ENCODE measurements at regions not wholly inside any gene's neighbourhood (a gene's known extent, or its start where the extent isn't known, plus 50 kb on each side); places are given as distances from the start of the nearest gene placed in this dataset.
A peak's percentile ranks its signal among the peaks of the same experiment; 100 is the strongest.

- peak; percentile 1 to 20 for DNase-seq
- FAIRE-seq: no peak
- H3K27me3 ChIP-seq (ENCODE audit: control insufficient read depth in 3 of 3, insufficient read depth in 3 of 3, low read length in 3 of 3): no peaks in the 10 kb centered on the region
- no peak overlapping the region for H3K27ac ChIP-seq (ENCODE audit: low read depth in 1 of 3, low read length in 2 of 3)
- H3K9me3 ChIP-seq (ENCODE audit: control insufficient read depth in 2 of 2, insufficient read depth in 1 of 2, low read depth in 1 of 2, low read length in 1 of 2): no peaks in the 10 kb centered on the region
- 14 to 77% (median 41%) methylated on average over 2 of the region's 2 CpGs for WGBS, 3 donors
- H3K4me1 ChIP-seq (ENCODE audit: control insufficient read depth in 3 of 3, insufficient read depth in 2 of 3, low read depth in 1 of 3, low read length in 2 of 3): no peaks in the 10 kb centered on the region
- no peaks in the 10 kb centered on the region for H3K36me3 ChIP-seq (ENCODE audit: control insufficient read depth in 3 of 3, insufficient read depth in 2 of 3, low read depth in 1 of 3, low read length in 3 of 3)
- no peak overlapping the region for H3K4me3 ChIP-seq (ENCODE audit: low read depth in 1 of 3, low read length in 3 of 3)
Observed at GRCh38 chr12:38998887-38999482, 93.6 kb upstream of the CPNE8 start.

GRCh38 chr12:38995249-38995648, 89.9 kb upstream of the CPNE8 start:
- no peaks in the 10 kb centered on the region for H3K27me3 ChIP-seq (ENCODE audit: control insufficient read depth in 3 of 3, insufficient read depth in 3 of 3, low read length in 3 of 3)
- H3K36me3 ChIP-seq (ENCODE audit: control insufficient read depth in 3 of 3, insufficient read depth in 2 of 3, low read depth in 1 of 3, low read length in 3 of 3): no peaks in the 10 kb centered on the region
- DNase-seq (peak; percentile 70 to 76), FAIRE-seq (no peak)
- 15 to 43% (median 22%) methylated on average over 3 of the region's 3 CpGs for WGBS, 3 donors
- H3K4me3 ChIP-seq (ENCODE audit: low read depth in 1 of 3, low read length in 3 of 3): no peak overlapping the region
- H3K9me3 ChIP-seq (ENCODE audit: control insufficient read depth in 2 of 2, insufficient read depth in 1 of 2, low read depth in 1 of 2, low read length in 1 of 2): no peaks in the 10 kb centered on the region
- no peak overlapping the region for H3K27ac ChIP-seq (ENCODE audit: low read depth in 1 of 3, low read length in 2 of 3)
- no peaks in the 10 kb centered on the region for H3K4me1 ChIP-seq (ENCODE audit: control insufficient read depth in 3 of 3, insufficient read depth in 2 of 3, low read depth in 1 of 3, low read length in 2 of 3)

- Histone ChIP-seq H3K27ac (ENCODE audit: low read depth in 1 of 3, low read length in 2 of 3) (no peak overlapping the region), H3K9me3 (ENCODE audit: control insufficient read depth in 2 of 2, insufficient read depth in 1 of 2, low read depth in 1 of 2, low read length in 1 of 2) (peaks cover 0 to 3% of the 10 kb centered on the region in 2 donors), H3K4me3 (ENCODE audit: low read depth in 1 of 3, low read length in 3 of 3) (no peak overlapping the region), H3K36me3 (ENCODE audit: control insufficient read depth in 3 of 3, insufficient read depth in 2 of 3, low read depth in 1 of 3, low read length in 3 of 3) (no peaks in the 10 kb centered on the region), H3K4me1 (ENCODE audit: control insufficient read depth in 3 of 3, insufficient read depth in 2 of 3, low read depth in 1 of 3, low read length in 2 of 3) (no peaks in the 10 kb centered on the region), H3K27me3 (ENCODE audit: control insufficient read depth in 3 of 3, insufficient read depth in 3 of 3, low read length in 3 of 3) (no peaks in the 10 kb centered on the region)
- FAIRE-seq: no peak
- 87 to 94% (median 88%) methylated on average over 1 of the region's 1 CpG for WGBS, 3 donors
- no peak for DNase-seq
Observed at GRCh38 chr12:38985961-38986360, 80.6 kb upstream of the CPNE8 start.

GRCh38 chr12:38984388-38984787, 79.0 kb upstream of the CPNE8 start:
- peaks cover 0 to 3% of the 10 kb centered on the region in 2 donors for H3K9me3 ChIP-seq (ENCODE audit: control insufficient read depth in 2 of 2, insufficient read depth in 1 of 2, low read depth in 1 of 2, low read length in 1 of 2)
- no peaks in the 10 kb centered on the region for H3K4me1 ChIP-seq (ENCODE audit: control insufficient read depth in 3 of 3, insufficient read depth in 2 of 3, low read depth in 1 of 3, low read length in 2 of 3)
- H3K36me3 ChIP-seq (ENCODE audit: control insufficient read depth in 3 of 3, insufficient read depth in 2 of 3, low read depth in 1 of 3, low read length in 3 of 3): no peaks in the 10 kb centered on the region
- DNase-seq (no peak), FAIRE-seq (no peak)
- no peak overlapping the region for H3K4me3 ChIP-seq (ENCODE audit: low read depth in 1 of 3, low read length in 3 of 3)
- 93 to 100% (median 96%) methylated on average over 1 of the region's 1 CpG for WGBS, 3 donors
- H3K27ac ChIP-seq (ENCODE audit: low read depth in 1 of 3, low read length in 2 of 3): no peak overlapping the region
- no peaks in the 10 kb centered on the region for H3K27me3 ChIP-seq (ENCODE audit: control insufficient read depth in 3 of 3, insufficient read depth in 3 of 3, low read length in 3 of 3)

- FAIRE-seq (no peak), DNase-seq (peak in 1 of 2 donors; percentile 13)
- Histone ChIP-seq H3K9me3 (ENCODE audit: control insufficient read depth in 2 of 2, insufficient read depth in 1 of 2, low read depth in 1 of 2, low read length in 1 of 2) (peaks cover 0 to 3% of the 10 kb centered on the region in 2 donors), H3K27ac (ENCODE audit: low read depth in 1 of 3, low read length in 2 of 3) (no peak overlapping the region), H3K4me3 (ENCODE audit: low read depth in 1 of 3, low read length in 3 of 3) (no peak overlapping the region), H3K27me3 (ENCODE audit: control insufficient read depth in 3 of 3, insufficient read depth in 3 of 3, low read length in 3 of 3) (no peaks in the 10 kb centered on the region), H3K36me3 (ENCODE audit: control insufficient read depth in 3 of 3, insufficient read depth in 2 of 3, low read depth in 1 of 3, low read length in 3 of 3) (no peaks in the 10 kb centered on the region), H3K4me1 (ENCODE audit: control insufficient read depth in 3 of 3, insufficient read depth in 2 of 3, low read depth in 1 of 3, low read length in 2 of 3) (no peaks in the 10 kb centered on the region)
- WGBS, 3 donors: 79 to 83% (median 80%) methylated on average over 6 of the region's 6 CpGs
Observed at GRCh38 chr12:38983117-38983571, 77.8 kb upstream of the CPNE8 start.

- FAIRE-seq (no peak), DNase-seq (no peak)
- H3K9me3 ChIP-seq (ENCODE audit: control insufficient read depth in 2 of 2, insufficient read depth in 1 of 2, low read depth in 1 of 2, low read length in 1 of 2): no peaks in the 10 kb centered on the region
- no peaks in the 10 kb centered on the region for H3K4me1 ChIP-seq (ENCODE audit: control insufficient read depth in 3 of 3, insufficient read depth in 2 of 3, low read depth in 1 of 3, low read length in 2 of 3)
- H3K4me3 ChIP-seq (ENCODE audit: low read depth in 1 of 3, low read length in 3 of 3): no peak overlapping the region
- H3K36me3 ChIP-seq (ENCODE audit: control insufficient read depth in 3 of 3, insufficient read depth in 2 of 3, low read depth in 1 of 3, low read length in 3 of 3): no peaks in the 10 kb centered on the region
- H3K27me3 ChIP-seq (ENCODE audit: control insufficient read depth in 3 of 3, insufficient read depth in 3 of 3, low read length in 3 of 3): no peaks in the 10 kb centered on the region
- no peak overlapping the region for H3K27ac ChIP-seq (ENCODE audit: low read depth in 1 of 3, low read length in 2 of 3)
- WGBS, 3 donors: 44 to 62% (median 45%) methylated on average over 1 of the region's 1 CpG
Observed at GRCh38 chr12:38977132-38977531, 71.7 kb upstream of the CPNE8 start.

GRCh38 chr12:38969706-38970105, 64.3 kb upstream of the CPNE8 start:
- peaks cover 0 to 3% of the 10 kb centered on the region in 2 donors for H3K9me3 ChIP-seq (ENCODE audit: control insufficient read depth in 2 of 2, insufficient read depth in 1 of 2, low read depth in 1 of 2, low read length in 1 of 2)
- no peak overlapping the region for H3K27ac ChIP-seq (ENCODE audit: low read depth in 1 of 3, low read length in 2 of 3)
- DNase-seq: no peak
- H3K27me3 ChIP-seq (ENCODE audit: control insufficient read depth in 3 of 3, insufficient read depth in 3 of 3, low read length in 3 of 3): no peaks in the 10 kb centered on the region
- H3K4me1 ChIP-seq (ENCODE audit: control insufficient read depth in 3 of 3, insufficient read depth in 2 of 3, low read depth in 1 of 3, low read length in 2 of 3): no peaks in the 10 kb centered on the region
- 51 to 67% (median 52%) methylated on average over 2 of the region's 2 CpGs for WGBS, 3 donors
- H3K36me3 ChIP-seq (ENCODE audit: control insufficient read depth in 3 of 3, insufficient read depth in 2 of 3, low read depth in 1 of 3, low read length in 3 of 3): no peaks in the 10 kb centered on the region
- no peak for FAIRE-seq
- H3K4me3 ChIP-seq (ENCODE audit: low read depth in 1 of 3, low read length in 3 of 3): no peak overlapping the region

- no peak for FAIRE-seq
- Histone ChIP-seq H3K4me1 (ENCODE audit: control insufficient read depth in 3 of 3, insufficient read depth in 2 of 3, low read depth in 1 of 3, low read length in 2 of 3) (no peaks in the 10 kb centered on the region), H3K9me3 (ENCODE audit: control insufficient read depth in 2 of 2, insufficient read depth in 1 of 2, low read depth in 1 of 2, low read length in 1 of 2) (no peaks in the 10 kb centered on the region), H3K27me3 (ENCODE audit: control insufficient read depth in 3 of 3, insufficient read depth in 3 of 3, low read length in 3 of 3) (no peaks in the 10 kb centered on the region), H3K27ac (ENCODE audit: low read depth in 1 of 3, low read length in 2 of 3) (no peak overlapping the region), H3K36me3 (ENCODE audit: control insufficient read depth in 3 of 3, insufficient read depth in 2 of 3, low read depth in 1 of 3, low read length in 3 of 3) (no peaks in the 10 kb centered on the region), H3K4me3 (ENCODE audit: low read depth in 1 of 3, low read length in 3 of 3) (no peak overlapping the region)
- DNase-seq: no peak
- 88 to 96% (median 93%) methylated on average over 5 of the region's 5 CpGs for WGBS, 3 donors
Observed at GRCh38 chr12:38961683-38962082, 56.3 kb upstream of the CPNE8 start.

- no peak for DNase-seq
- Histone ChIP-seq H3K4me1 (ENCODE audit: control insufficient read depth in 3 of 3, insufficient read depth in 2 of 3, low read depth in 1 of 3, low read length in 2 of 3) (no peaks in the 10 kb centered on the region), H3K27ac (ENCODE audit: low read depth in 1 of 3, low read length in 2 of 3) (no peak overlapping the region), H3K27me3 (ENCODE audit: control insufficient read depth in 3 of 3, insufficient read depth in 3 of 3, low read length in 3 of 3) (no peaks in the 10 kb centered on the region), H3K4me3 (ENCODE audit: low read depth in 1 of 3, low read length in 3 of 3) (no peak overlapping the region), H3K9me3 (ENCODE audit: control insufficient read depth in 2 of 2, insufficient read depth in 1 of 2, low read depth in 1 of 2, low read length in 1 of 2) (no peaks in the 10 kb centered on the region), H3K36me3 (ENCODE audit: control insufficient read depth in 3 of 3, insufficient read depth in 2 of 3, low read depth in 1 of 3, low read length in 3 of 3) (no peaks in the 10 kb centered on the region)
- WGBS, 3 donors: 41 to 53% (median 53%) methylated on average over 1 of the region's 1 CpG
- FAIRE-seq: no peak
Observed at GRCh38 chr12:38961012-38961411, 55.6 kb upstream of the CPNE8 start.
